Hematopoietic multipotent progenitor cell treated with erythropoietin and hydrocortisone succinate and interleukin-3 and kit ligand, for 8 days (in vitro differentiated cells): ENCODE measurements at regions not wholly inside any gene's neighbourhood (a gene's known extent, or its start where the extent isn't known, plus 50 kb on each side); places are given as distances from the start of the nearest gene placed in this dataset.
A peak's percentile ranks its signal among the peaks of the same experiment; 100 is the strongest.

ENCODE experiments used
- DNase-seq: peaks from one replicate; pipeline ENCODE4 v3.0.0-alpha.2; 2015

GRCh38 chr1:36675106-36675505 is 192.4 kb upstream of the CSF3R start:
- DNase-seq = no peak

GRCh38 chr1:36673202-36673601 is 190.5 kb upstream of the CSF3R start:
- DNase-seq = no peak

- no peak for DNase-seq
These were observed 186.5 kb upstream of the CSF3R start for GRCh38 chr1:36669262-36669661.

GRCh38 chr1:36667836-36668235 is 185.1 kb upstream of the CSF3R start:
- DNase-seq = no peak

- no peak for DNase-seq
These were observed 184.5 kb upstream of the CSF3R start for GRCh38 chr1:36667256-36667655.

GRCh38 chr1:36665478-36666080 is 182.9 kb upstream of the CSF3R start:
- no peak for DNase-seq

- DNase-seq = no peak
These were observed 182.0 kb upstream of the CSF3R start for GRCh38 chr1:36664571-36665287.

GRCh38 chr1:36663772-36664430 is 181.2 kb upstream of the CSF3R start:
- no peak for DNase-seq

GRCh38 chr1:36658838-36659237 is 176.1 kb upstream of the CSF3R start:
- no peak for DNase-seq

GRCh38 chr1:36657826-36658225 is 175.1 kb upstream of the CSF3R start:
- no peak for DNase-seq

GRCh38 chr1:36656838-36657237 is 174.1 kb upstream of the CSF3R start:
- DNase-seq = no peak

- DNase-seq = no peak
These were observed 173.6 kb upstream of the CSF3R start for GRCh38 chr1:36656271-36656670.

- DNase-seq = no peak
These were observed 171.9 kb upstream of the CSF3R start for GRCh38 chr1:36654586-36654985.

GRCh38 chr1:36653850-36654249 is 171.1 kb upstream of the CSF3R start:
- no peak for DNase-seq

GRCh38 chr1:36652586-36652985 is 169.9 kb upstream of the CSF3R start:
- DNase-seq = no peak

GRCh38 chr1:36652011-36652410 is 169.3 kb upstream of the CSF3R start:
- no peak for DNase-seq

- no peak for DNase-seq
These were observed 168.6 kb upstream of the CSF3R start for GRCh38 chr1:36651176-36651910.

- DNase-seq = peak; percentile 60
These were observed 167.7 kb upstream of the CSF3R start for GRCh38 chr1:36650200-36651065.

GRCh38 chr1:36645867-36646266 is 163.2 kb upstream of the CSF3R start:
- DNase-seq = no peak

GRCh38 chr1:36644556-36644955 is 161.8 kb upstream of the CSF3R start:
- DNase-seq = no peak

GRCh38 chr1:36643371-36644270 is 160.9 kb upstream of the CSF3R start:
- DNase-seq = no peak

- no peak for DNase-seq
These were observed 160.1 kb upstream of the CSF3R start for GRCh38 chr1:36642802-36643201.
